ENCODE measurements at regions not wholly inside any gene's neighbourhood (a gene's known extent, or its start where the extent isn't known, plus 50 kb on each side); places are given as distances from the start of the nearest gene placed in this dataset.
A peak's percentile ranks its signal among the peaks of the same experiment; 100 is the strongest.
"Not testable (repeated sequence)": the region's sequence is repeated elsewhere in the genome, so short reads cannot be mapped to it uniquely, and the experiment has no call there.

GRCh38 chr10:84755311-84755710 lies 426.9 kb downstream of the CCSER2 start:
- DNase-seq (ENCODE audit: low read depth) (no peak), FAIRE-seq (no peak)
- Histone ChIP-seq H3K36me3 (ENCODE audit: control insufficient read depth, insufficient read depth, low read length) (no peaks in the 10 kb centered on the region), H3K4me3 (ENCODE audit: low read depth, low read length) (no peak overlapping the region), H3K27me3 (ENCODE audit: control insufficient read depth, insufficient read depth, low read length) (no peaks in the 10 kb centered on the region)
- no peak for TF ChIP-seq CTCF (IDR thresholded peaks at IDR 0.05; ENCODE audit: insufficient read depth, low read length, severe bottlenecking)

GRCh38 chr10:84756653-84757052 lies 428.3 kb downstream of the CCSER2 start:
- not testable (repeated sequence) for H3K27me3 ChIP-seq (ENCODE audit: control insufficient read depth, insufficient read depth, low read length); H3K36me3 ChIP-seq (ENCODE audit: control insufficient read depth, insufficient read depth, low read length); H3K4me3 ChIP-seq (ENCODE audit: low read depth, low read length); DNase-seq (ENCODE audit: low read depth); FAIRE-seq

- not testable (repeated sequence) for H3K27me3 ChIP-seq (ENCODE audit: control insufficient read depth, insufficient read depth, low read length); FAIRE-seq; H3K4me3 ChIP-seq (ENCODE audit: low read depth, low read length); H3K36me3 ChIP-seq (ENCODE audit: control insufficient read depth, insufficient read depth, low read length)
- DNase-seq (ENCODE audit: low read depth): peak; percentile 18
Observed at GRCh38 chr10:84761994-84762614, 433.7 kb downstream of the CCSER2 start.

GRCh38 chr10:84762754-84763394 lies 434.5 kb downstream of the CCSER2 start:
- H3K36me3 ChIP-seq (ENCODE audit: control insufficient read depth, insufficient read depth, low read length): no peaks in the 10 kb centered on the region
- TF ChIP-seq CTCF (IDR thresholded peaks at IDR 0.05; ENCODE audit: insufficient read depth, low read length, severe bottlenecking): no peak
- no peak for FAIRE-seq

GRCh38 chr10:84763965-84764364 lies 435.6 kb downstream of the CCSER2 start:
- H3K36me3 ChIP-seq (ENCODE audit: control insufficient read depth, insufficient read depth, low read length): no peaks in the 10 kb centered on the region
- FAIRE-seq: no peak
- DNase-seq (ENCODE audit: low read depth): no peak
- H3K27me3 ChIP-seq (ENCODE audit: control insufficient read depth, insufficient read depth, low read length): no peaks in the 10 kb centered on the region
- TF ChIP-seq CTCF (IDR thresholded peaks at IDR 0.05; ENCODE audit: insufficient read depth, low read length, severe bottlenecking): no peak
- H3K4me3 ChIP-seq (ENCODE audit: low read depth, low read length): no peak overlapping the region

More at GRCh38 chr10:84762754-84763394, 434.5 kb downstream of the CCSER2 start:
- DNase-seq (ENCODE audit: low read depth): no peak
- Histone ChIP-seq H3K27me3 (ENCODE audit: control insufficient read depth, insufficient read depth, low read length) (no peaks in the 10 kb centered on the region), H3K4me3 (ENCODE audit: low read depth, low read length) (no peak overlapping the region)

GRCh38 chr10:84765086-84765485 lies 436.7 kb downstream of the CCSER2 start:
- TF ChIP-seq CTCF (IDR thresholded peaks at IDR 0.05; ENCODE audit: insufficient read depth, low read length, severe bottlenecking): no peak
- Histone ChIP-seq H3K27me3 (ENCODE audit: control insufficient read depth, insufficient read depth, low read length) (no peaks in the 10 kb centered on the region), H3K36me3 (ENCODE audit: control insufficient read depth, insufficient read depth, low read length) (no peaks in the 10 kb centered on the region), H3K4me3 (ENCODE audit: low read depth, low read length) (no peak overlapping the region)
- DNase-seq (ENCODE audit: low read depth): no peak
- no peak for FAIRE-seq

GRCh38 chr10:84765656-84766055 lies 437.3 kb downstream of the CCSER2 start:
- Histone ChIP-seq H3K4me3 (ENCODE audit: low read depth, low read length) (no peak overlapping the region), H3K27me3 (ENCODE audit: control insufficient read depth, insufficient read depth, low read length) (no peaks in the 10 kb centered on the region), H3K36me3 (ENCODE audit: control insufficient read depth, insufficient read depth, low read length) (no peaks in the 10 kb centered on the region)
- TF ChIP-seq CTCF (IDR thresholded peaks at IDR 0.05; ENCODE audit: insufficient read depth, low read length, severe bottlenecking): no peak
- FAIRE-seq (no peak), DNase-seq (ENCODE audit: low read depth) (no peak)

Measured in bronchial epithelial cell (primary cell).